GM19239 (cell line): ENCODE measurements at regions not wholly inside any gene's neighbourhood (a gene's known extent, or its start where the extent isn't known, plus 50 kb on each side); places are given as distances from the start of the nearest gene placed in this dataset.
A peak's percentile ranks its signal among the peaks of the same experiment; 100 is the strongest.
"Not testable (repeated sequence)": the region's sequence is repeated elsewhere in the genome, so short reads cannot be mapped to it uniquely, and the experiment has no call there.

Source experiments
- DNase-seq: peaks from one replicate; pipeline ENCODE4 v3.0.0; 2011; ENCODE audit warnings: low spot score; ENCODE audit not compliant: insufficient read length
- FAIRE-seq: peaks from 2 replicates; lab custom pipeline; 2011; peaks lifted over from hg19 to GRCh38; lab: Jason Lieb, UNC

DNA sequence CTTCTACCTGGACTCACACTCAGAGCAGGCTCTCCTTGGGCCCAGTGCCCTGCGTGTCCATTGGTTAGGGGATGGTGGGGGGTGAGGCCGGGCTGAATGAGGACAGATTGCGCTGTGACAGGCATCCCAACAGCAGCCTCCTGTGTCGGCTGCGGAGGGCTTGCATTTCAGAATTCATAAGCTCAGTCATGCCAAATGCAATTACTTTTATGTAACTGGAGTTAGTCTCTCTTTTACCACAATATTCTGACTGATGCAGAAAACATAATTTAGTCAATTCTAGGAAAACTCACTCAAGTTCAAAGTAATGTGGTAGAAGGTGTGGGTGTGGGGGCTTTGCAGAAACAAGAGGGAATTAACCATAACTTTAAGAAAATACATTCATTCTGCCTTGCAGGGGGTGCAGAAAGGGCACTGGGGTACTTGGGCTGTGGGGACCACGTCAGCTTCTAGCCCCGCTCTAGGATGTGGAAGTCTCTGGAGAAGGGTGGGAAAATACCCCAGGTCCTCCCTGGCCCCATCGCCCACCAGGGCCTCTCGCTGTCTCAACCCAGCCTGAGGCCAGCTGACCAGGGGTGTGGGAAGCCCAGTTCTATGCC lies 257.7 kb downstream of the ADGRD1 start:
- FAIRE-seq (no peak), DNase-seq (no peak)

DNA sequence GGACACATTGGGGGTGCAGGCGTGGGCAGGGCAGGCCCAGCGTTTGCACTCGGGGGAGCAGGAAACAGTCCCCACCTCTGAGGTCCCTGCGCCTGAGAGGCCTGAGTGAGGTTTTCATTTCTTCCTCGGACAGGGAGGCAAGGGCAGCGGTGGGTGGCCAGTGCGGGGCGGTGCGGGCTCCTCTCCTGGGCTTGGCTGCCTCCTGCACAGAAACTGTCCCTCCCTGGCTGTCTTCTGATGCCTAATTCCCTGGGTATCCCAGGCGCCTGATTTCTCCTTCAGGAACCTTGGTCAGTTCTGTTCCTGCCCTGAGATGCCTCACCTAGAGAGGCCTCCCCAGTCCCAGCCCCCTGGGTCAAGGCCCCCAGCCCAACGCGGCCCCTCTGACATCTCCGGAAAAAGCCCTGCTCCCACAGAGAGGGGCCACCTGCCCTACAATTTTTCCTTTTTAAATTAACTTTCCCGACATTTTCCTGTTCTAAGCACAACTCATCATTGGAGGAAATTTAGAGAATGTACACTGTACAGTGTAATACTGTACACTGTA lies 260.3 kb downstream of the ADGRD1 start:
- no peak for FAIRE-seq
- DNase-seq = no peak

DNA sequence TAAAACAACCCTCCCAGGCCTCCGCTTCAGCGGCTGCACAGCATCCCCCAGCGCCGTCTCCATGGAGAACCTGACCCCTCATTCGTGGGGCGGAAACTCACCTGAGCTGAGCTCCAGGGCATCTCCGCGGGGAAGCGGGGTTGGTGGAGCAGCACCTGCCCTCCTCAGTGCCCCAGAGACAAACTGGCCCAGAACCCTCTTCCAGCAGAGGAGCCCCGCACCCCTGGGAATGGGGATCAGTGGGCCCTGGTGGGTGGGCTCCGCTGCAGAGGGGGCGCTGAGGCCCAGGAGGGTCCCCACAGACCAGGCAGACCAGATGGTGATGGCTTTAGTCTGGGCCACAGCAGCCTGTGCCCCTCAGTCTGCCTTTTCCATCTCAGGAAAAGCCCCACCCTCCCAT lies 261.2 kb downstream of the ADGRD1 start:
- FAIRE-seq, DNase-seq: not testable (repeated sequence)

DNA sequence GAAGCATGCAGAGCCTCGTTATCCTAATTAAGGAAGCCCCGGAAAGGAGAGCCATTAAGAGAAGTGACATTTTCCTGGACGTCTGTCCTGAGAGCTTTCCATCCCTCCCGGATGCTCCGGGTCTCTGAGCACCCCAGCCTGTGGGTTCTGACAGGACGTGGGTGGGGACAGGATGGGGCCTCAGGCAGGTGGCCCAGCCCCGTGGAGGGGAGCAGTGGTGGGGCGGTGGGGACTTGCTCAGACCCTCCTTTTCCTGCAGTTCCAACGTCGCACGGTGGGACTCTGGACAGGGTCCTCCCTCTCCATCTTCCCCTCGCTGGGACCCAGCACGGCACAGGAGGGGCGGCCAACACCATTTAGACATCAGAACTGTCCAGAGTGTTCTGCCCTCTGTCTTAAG lies 262.9 kb downstream of the ADGRD1 start:
- FAIRE-seq, DNase-seq: not testable (repeated sequence)

DNA sequence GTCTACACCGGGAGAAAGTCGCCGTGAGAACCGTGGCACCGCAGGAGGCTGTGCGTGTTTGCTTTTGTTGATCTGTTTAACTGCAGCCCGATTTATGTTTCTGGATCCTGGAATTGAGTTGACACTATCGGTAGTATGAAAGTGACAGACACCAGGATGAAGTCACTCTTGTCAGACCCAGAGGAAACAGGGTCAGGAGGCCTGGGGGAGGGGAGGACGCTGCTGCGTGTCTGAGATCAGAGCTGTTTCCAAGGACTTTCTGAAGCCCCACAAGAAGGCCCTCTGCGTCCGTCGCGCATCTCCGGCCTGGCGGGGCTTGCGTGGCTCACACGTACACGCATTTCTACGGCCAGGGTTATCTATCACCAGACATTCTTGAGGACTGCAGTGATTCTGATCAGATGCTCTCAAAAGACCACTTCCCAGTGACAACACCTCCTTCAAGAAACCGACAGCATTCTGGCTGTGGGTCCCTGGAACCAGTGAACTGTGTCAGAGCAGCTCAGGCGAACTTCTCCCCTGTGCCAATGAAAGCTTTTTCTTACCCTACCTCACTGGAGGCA lies 263.4 kb downstream of the ADGRD1 start:
- FAIRE-seq (no peak), DNase-seq (no peak)

DNA sequence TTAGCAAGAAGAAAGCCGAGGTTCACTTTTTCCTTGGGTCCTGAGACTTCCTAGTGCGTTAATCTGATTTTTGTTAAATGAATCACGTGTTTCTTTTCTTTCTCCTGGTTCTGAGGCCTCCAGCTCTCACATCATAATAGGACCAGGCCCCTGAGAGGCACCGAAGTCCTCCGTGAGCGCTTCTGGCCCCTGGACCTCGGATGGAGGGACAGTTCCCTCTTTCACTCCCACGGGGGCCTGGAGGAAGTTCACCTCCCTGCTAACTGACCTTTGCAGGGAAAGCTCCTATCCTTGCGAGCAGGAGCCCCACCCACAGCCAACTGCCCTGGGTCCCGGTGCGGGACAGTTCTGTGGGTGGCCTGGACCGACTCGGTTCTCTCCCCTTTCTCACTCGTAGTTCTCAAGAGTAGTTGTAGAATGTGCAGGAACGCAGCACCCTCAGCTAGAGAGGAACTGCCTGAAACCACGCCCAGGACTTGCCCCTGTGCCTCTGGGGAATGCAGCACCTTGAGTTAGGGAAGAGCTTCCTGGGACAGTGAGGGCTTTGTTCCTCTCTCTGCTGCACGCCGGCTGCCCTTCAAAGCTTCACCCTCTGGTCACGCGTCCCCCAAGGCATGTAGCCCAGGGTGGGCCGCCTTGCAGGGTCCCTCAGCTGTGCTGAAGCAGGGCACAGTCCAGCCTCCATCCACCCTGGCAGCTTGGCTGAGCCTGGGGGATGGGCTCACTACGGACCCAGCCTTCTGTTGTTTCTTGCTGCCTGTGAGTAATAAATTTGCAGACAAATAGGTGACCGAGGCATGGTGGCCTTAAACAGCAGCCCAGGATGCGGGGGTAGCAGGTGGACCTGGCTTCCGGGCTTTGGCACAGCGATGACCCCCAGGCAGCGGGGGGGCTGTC lies 264.6 kb downstream of the ADGRD1 start:
- FAIRE-seq (no peak), DNase-seq (no peak)

DNA sequence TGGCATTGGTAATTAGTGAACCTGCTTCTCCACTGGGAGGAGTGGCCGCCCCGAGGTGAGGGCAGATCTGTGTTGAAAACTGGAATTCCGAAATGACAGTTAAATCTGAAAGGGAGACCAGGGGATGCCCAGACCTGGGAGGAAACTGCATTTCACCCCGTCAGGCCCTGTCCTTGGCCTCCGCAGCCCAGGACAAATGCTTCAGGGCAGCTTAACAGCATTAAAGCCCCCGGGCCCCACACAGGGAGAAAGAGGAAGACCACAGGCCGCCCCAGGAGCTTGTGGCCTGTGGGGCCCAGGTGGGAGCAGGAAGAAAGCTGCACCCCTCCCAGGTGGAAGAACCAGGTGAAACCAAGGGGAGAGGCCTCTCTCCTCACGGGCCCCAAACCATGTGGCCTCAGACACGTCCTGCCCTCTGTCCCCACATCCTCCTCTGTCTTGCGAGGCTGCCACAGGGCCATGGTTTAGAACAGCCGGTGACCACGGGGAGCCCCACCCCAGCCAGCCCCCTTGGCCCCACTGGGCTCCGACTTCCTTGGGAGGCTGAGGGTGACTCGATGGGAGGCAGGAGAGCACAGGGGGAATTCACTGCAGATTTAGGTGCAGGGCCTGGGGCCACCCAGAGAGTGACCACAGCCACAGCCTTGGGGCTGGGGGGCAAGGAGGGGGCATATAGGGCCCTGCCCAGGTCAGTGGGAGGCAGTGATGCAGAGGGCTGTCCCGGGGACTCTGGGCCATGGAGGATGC lies 265.4 kb downstream of the ADGRD1 start:
- no peak for DNase-seq
- peak; percentile 48 for FAIRE-seq

DNA sequence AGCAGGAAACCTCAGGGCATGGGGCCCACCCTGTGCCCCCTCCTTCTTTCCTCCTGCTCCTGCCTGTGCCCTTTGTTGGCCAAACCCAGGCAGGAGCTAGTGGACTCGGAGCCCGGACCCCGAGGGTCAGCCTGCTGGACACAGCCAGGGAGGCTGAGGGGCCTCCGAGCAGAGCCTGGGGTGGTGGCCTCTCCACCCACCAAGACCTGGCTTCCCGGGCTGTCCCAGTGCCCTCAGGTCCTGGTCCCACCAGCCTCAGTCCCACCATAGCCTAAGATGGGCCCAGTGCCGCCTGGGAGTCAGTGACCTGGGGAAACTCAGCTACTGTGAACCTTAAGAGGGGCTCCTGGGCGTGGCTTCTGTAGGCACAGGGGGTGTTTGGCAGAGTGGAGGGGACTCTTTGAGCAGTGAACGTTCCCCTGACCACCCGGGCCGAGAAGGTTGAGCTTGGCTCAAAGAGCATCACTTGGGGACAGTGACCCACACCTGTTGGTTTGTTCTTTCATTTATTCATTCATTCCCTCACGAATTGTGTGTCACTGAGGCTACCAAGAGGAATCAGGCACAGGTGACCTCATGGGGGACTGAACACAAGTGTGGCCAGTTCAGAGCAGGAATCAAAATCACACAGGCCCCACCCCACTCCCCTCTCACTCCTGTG lies 266.1 kb downstream of the ADGRD1 start:
- DNase-seq = no peak
- FAIRE-seq = no peak

DNA sequence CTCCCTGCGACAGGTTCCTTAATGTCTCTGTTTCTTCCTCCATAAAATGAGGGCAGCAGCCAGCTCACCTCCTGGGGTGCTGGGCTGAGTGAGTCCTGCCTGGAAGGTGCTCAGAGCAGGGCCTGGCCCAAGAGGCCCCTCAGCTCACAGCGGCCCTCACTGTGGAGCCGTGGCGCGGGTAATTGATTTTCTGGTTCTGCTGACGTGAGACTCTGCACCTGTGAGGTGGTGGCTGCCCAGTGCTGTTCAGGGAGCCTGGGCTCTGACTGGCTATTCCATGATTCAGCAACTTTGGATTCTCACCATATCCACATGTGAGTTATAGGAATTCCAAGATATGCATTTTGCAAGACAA lies 266.6 kb downstream of the ADGRD1 start:
- no peak for DNase-seq
- no peak for FAIRE-seq

DNA sequence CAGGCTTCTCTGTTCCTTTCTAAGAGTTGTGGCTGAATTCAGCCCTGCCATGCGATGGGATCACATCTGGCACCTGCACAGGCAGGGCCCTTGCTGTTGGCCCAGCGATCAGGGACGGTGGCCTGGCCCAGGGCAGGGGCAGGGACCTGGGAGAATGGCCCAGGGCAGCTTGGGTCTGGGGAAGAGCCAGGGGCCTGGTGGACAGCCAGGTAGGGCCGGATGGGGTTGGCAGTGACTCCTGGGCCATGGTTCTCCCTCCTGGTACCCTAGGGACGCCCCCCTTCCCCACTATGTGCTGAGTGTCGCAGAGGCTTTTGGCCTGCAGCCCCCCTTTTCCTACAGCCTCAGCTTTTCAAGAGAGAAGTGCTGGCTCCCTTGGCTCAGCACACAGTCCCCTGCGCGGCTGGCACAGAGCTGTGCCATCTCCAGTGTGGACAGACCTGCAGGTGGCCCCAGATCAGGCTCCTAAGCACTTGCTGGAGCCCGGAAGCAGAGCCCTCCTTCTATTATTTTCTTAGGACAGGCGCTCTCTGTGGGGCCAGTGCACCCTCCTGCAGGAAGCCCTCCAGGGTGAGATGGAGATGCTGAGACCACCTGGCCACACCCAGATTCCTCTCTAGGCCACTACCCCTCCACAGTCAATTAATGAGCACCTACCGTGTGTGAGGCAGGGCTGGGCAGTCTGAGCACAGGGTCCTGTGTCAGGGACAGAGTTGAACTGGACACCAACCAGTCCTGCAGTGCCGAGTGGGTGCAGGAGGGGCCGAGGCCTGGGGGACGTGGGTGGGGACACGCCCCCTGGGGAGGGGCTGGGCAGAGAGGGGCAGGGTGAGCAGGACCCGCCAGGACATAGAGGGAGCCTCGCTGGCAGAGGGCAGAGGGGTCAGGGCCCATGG lies 267.6 kb downstream of the ADGRD1 start:
- FAIRE-seq = no peak
- no peak for DNase-seq

DNA sequence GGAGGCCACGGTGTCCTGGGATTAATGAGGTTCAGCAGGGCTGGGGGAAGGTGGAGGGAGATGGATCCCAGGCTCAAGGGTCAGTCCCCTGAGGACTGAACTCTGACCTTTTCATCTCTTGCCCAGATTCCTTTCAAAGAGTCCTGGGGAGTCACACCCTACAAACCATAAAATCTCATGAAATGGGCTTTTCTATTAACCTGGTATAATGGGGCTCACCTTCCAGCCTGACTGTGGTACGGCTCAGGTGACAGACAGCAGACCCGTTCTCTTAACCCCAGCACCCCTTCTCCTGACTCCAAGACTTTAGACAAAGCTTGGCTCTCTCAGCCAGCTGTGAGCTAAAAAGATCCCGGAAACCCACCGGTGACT lies 268.2 kb downstream of the ADGRD1 start:
- DNase-seq (no peak), FAIRE-seq (no peak)

DNA sequence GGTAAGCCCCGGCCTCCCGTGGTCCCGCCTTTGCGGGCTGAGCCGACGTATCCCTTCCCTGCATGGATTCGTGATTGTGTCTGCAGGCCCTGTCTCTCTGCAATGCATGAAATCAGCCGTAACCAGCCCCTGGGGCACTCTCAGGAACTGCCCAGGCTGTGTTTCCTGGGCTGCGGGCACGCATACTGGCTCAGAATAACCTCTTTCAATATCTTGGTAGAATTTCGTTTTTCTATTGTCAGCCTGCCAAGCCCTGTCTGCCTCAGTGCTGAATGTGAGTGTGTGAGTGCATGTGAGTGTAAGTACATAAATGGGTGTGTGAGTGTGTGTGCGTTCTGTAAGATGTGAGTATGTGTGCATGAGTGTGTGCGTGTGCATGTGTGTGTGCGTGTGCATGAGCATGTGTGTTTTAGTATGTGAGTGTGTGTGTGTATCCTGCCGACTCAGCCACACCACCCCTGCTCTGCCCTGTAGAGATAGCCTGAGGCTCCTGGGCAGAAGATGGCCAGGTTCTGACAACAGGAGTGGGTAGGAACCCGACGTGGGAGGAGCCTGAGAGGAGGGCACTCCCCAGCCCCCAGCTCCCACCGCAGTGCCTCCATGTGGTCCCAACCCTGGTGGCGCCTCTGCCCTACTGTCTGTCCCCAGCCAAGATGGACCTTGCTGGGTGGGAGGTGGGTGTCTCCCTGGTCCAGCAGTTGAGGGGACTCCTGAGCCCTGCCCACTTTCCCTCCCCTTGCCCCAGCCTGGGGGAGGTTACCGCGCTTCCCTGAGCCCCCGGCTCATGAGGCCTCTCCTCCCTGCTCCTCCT lies 268.8 kb downstream of the ADGRD1 start:
- FAIRE-seq (peak; percentile 84), DNase-seq (peak; percentile 50)

DNA sequence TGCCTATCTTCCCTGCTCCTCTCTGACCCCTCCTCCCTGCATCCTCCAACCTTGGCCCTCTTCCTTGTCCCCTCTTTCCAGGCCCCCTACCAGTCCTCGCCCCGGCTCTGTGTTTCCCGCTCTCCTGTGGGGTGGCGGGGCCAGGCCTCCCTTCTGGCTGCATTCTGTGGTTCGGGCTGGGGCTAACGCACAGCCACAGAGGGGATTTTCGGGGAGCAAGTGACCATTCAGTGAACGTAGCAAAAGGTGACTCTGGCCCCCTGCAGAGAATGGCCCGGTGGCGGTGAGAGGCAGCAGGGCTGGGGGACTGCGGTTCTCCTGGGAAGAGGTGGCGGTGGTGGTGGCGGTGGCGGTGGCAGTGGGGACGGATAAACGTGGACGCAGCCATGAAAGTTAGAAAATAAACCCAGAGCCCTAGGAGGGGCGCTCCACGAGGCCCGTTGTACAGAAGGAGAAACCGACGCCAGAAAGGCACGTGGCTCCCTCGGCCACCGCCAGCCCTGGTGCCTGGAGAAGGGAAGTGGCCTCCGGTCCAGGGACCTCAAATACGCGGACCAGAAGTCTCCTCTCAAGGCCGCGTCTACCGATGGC lies 269.6 kb downstream of the ADGRD1 start:
- no peak for FAIRE-seq

DNA sequence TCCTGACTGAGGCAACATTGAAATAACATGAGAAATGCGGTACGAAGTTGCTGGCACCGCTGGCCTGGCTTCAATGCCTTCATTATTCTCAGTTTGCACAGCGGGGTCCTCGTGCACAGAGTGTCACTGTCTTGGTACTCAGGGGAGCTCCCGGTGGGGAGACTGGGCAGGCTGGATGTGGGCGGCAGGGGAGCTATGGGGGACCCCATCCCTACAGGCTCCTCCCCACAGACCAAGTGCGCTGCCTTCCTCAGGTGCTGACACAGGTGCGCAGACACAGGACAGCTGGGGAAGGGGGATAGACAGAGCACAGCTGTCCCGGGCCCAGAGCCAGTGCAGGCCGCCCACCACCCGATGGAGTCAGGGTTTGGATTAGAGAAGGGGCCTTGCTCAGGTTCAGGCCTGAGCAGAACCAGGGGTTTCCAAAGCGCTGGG lies 270.1 kb downstream of the ADGRD1 start:
- DNase-seq = no peak
- no peak for FAIRE-seq

More for the DNA sequence above, 269.6 kb downstream of the ADGRD1 start:
- DNase-seq = no peak

DNA sequence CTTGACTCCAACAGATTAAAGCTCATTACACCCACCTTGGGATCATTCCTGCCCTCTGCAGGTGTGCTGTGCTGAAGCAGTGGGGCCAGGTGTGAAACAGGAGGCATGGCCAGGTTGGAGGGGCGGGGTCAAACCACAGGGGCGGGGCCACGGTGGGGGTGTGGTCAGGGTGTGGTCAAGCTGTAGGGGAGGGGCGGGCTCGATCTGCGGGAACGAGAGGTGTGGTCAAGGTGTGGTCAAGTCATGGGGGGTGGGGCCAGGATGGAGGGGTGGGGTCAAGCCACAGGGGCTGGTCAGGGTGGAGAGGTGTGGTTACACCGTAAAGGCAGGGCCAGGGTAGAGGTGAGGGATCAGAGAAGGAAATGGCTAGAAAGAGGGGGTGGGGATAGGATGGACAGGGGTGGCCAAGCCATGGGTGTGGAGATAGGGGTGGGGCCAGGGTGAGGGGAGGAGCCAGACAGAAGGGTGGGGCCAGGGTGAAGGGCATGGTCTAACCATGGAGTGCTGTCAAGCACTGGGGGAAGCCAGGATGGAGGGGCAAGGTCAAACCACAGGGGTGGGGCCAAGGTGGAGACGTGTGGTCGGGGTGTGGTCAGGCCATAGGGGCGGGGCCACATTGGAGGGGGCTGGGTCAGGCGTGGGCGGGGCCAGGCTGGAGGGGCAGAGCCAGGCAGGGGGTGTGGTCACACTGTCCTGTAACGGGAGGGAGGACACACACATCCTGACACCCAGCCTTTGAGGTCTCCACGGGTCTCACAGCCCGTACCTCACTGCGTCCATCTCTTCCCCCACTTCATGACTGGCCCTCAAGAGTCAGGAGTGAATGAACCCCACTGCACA lies 270.7 kb downstream of the ADGRD1 start:
- DNase-seq, FAIRE-seq: not testable (repeated sequence)

DNA sequence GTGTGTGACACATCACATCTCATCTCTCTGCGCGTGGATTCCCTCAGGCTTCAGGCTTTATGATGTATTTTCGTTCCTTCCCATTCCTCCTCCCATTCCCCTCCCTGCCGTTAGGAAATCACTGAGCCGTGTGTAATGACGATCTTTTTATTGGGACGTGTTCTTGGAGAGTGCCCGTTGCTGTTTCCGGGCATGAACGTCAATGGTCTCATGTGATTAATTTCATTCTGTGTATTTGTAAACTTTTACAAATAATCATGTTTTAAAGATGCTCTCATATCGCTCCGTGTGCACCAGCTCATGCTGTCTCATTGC lies 271.3 kb downstream of the ADGRD1 start:
- not testable (repeated sequence) for FAIRE-seq, DNase-seq
